HG03196 (cell line): ENCODE measurements at regions not wholly inside any gene's neighbourhood (a gene's known extent, or its start where the extent isn't known, plus 50 kb on each side); places are given as distances from the start of the nearest gene placed in this dataset.

ENCODE experiments used
- ATAC-seq: cut with Tn5 transposase; IDR thresholded peaks from one replicate; pipeline ENCODE4 v1.9.1; 2021; ENCODE audit not compliant: unreplicated experiment

- no peak for ATAC-seq
These were observed 80.0 kb downstream of the CENPW start for GRCh38 chr6:126419901-126420300.

- ATAC-seq: no peak
These were observed 83.0 kb downstream of the CENPW start for GRCh38 chr6:126422912-126423311.

GRCh38 chr6:126427713-126428112 is 87.8 kb downstream of the CENPW start:
- no peak for ATAC-seq

- no peak for ATAC-seq
These were observed 90.0 kb downstream of the CENPW start for GRCh38 chr6:126429866-126430265.

- ATAC-seq: no peak
These were observed 92.6 kb downstream of the CENPW start for GRCh38 chr6:126432564-126432963.

- ATAC-seq: no peak
These were observed 94.0 kb downstream of the CENPW start for GRCh38 chr6:126433927-126434326.

GRCh38 chr6:126437205-126437604 is 97.3 kb downstream of the CENPW start:
- no peak for ATAC-seq

- ATAC-seq: no peak
These were observed 99.1 kb downstream of the CENPW start for GRCh38 chr6:126439040-126439439.

GRCh38 chr6:126440923-126441322 is 101.0 kb downstream of the CENPW start:
- no peak for ATAC-seq

- no peak for ATAC-seq
These were observed 104.9 kb downstream of the CENPW start for GRCh38 chr6:126444659-126445273.

GRCh38 chr6:126446248-126446647 is 106.3 kb downstream of the CENPW start:
- ATAC-seq: no peak

- ATAC-seq: no peak
These were observed 107.5 kb downstream of the CENPW start for GRCh38 chr6:126447367-126447766.

- ATAC-seq: no peak
These were observed 121.1 kb downstream of the CENPW start for GRCh38 chr6:126461045-126461444.

GRCh38 chr6:126464245-126464644 is 124.3 kb downstream of the CENPW start:
- no peak for ATAC-seq

- no peak for ATAC-seq
These were observed 135.5 kb downstream of the CENPW start for GRCh38 chr6:126475449-126475848.

- no peak for ATAC-seq
These were observed 137.8 kb downstream of the CENPW start for GRCh38 chr6:126477678-126478077.

- no peak for ATAC-seq
These were observed 140.4 kb downstream of the CENPW start for GRCh38 chr6:126480268-126480667.

GRCh38 chr6:126481319-126481718 is 141.4 kb downstream of the CENPW start:
- ATAC-seq: no peak

- ATAC-seq: no peak
These were observed 164.9 kb downstream of the CENPW start for GRCh38 chr6:126504792-126505191.

- no peak for ATAC-seq
These were observed 173.3 kb downstream of the CENPW start for GRCh38 chr6:126513198-126513597.

GRCh38 chr6:126516411-126516810 is 176.5 kb downstream of the CENPW start:
- no peak for ATAC-seq

- ATAC-seq: no peak
These were observed 185.0 kb downstream of the CENPW start for GRCh38 chr6:126524811-126525326.

GRCh38 chr6:126526547-126526946 is 186.6 kb downstream of the CENPW start:
- ATAC-seq: no peak
